GM23338 (cell line): ENCODE measurements at regions not wholly inside any gene's neighbourhood (a gene's known extent, or its start where the extent isn't known, plus 50 kb on each side); places are given as distances from the start of the nearest gene placed in this dataset.

Experiments
- CREB1 ChIP-seq: fragments of 250-450 bp; sonication (Bioruptor Pico); IDR thresholded peaks from 2 replicates; pipeline ENCODE4 v1.5.0; 2020; ENCODE audit warnings: low read depth, mild to moderate bottlenecking, moderate library complexity
- POLR2AphosphoS5 ChIP-seq: IDR thresholded peaks from 2 replicates; pipeline ENCODE4 v1.6.1; 2016; ENCODE audit warnings: antibody characterized with exemption, low read depth
- REST ChIP-seq: IDR thresholded peaks from one replicate; pipeline ENCODE4 v1.6.1; 2018; ENCODE audit warnings: antibody characterized with exemption; ENCODE audit not compliant: unreplicated experiment
- TF ChIP-seq, protein P1 (sequence below), 2 experiments: fragments of 200-600 bp in 1 of 2; sonication (generic) in 1 of 2; conservative IDR thresholded peaks; 2 replicates each; pipeline versions ENCODE4 v1.5.1 to v1.6.1; 2016 to 2017; ENCODE audit warnings: antibody characterized with exemption in 2 of 2, low read depth in 2 of 2, mild to moderate bottlenecking in 2 of 2, moderate library complexity in 1 of 2

GRCh38 chr4:52366621-52367020 is 292.5 kb downstream of the USP46 start:
- TF ChIP-seq, protein P1, sequence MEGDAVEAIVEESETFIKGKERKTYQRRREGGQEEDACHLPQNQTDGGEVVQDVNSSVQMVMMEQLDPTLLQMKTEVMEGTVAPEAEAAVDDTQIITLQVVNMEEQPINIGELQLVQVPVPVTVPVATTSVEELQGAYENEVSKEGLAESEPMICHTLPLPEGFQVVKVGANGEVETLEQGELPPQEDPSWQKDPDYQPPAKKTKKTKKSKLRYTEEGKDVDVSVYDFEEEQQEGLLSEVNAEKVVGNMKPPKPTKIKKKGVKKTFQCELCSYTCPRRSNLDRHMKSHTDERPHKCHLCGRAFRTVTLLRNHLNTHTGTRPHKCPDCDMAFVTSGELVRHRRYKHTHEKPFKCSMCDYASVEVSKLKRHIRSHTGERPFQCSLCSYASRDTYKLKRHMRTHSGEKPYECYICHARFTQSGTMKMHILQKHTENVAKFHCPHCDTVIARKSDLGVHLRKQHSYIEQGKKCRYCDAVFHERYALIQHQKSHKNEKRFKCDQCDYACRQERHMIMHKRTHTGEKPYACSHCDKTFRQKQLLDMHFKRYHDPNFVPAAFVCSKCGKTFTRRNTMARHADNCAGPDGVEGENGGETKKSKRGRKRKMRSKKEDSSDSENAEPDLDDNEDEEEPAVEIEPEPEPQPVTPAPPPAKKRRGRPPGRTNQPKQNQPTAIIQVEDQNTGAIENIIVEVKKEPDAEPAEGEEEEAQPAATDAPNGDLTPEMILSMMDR (conservative IDR thresholded peaks at IDR 0.05; ENCODE audit: low read depth in 2 of 2), result no peak
- TF ChIP-seq POLR2AphosphoS5 (no peak), REST (no peak), CREB1 (CRISPR knock-in tag) (no peak)
